HepG2 (cell line): ENCODE measurements at regions not wholly inside any gene's neighbourhood (a gene's known extent, or its start where the extent isn't known, plus 50 kb on each side); places are given as distances from the start of the nearest gene placed in this dataset.

Source experiments
- ATAC-seq: fragments of 200-7000 bp; cut with Tn5 transposase; 3 replicates; pipeline ENCODE4 v1.9.1; 2020; ENCODE audit warnings: mild to moderate bottlenecking, moderate library complexity
- BruUV-seq: library from RNA; stranded (reverse); fragments of 400-500 nt; replicated peaks from 2 replicates; lab custom pipeline; 2021; lab: Mats Ljungman, UMichigan
- CTCF ChIA-PET: fragments of 300-600 bp; formaldehyde crosslinking; extraction: SDS; loops from one replicate; lab custom pipeline; 2021; ENCODE audit warnings: low total read pairs, inconsistent platforms, low intra/inter-chr PET ratio; lab: Yijun Ruan, JAX
- POLR2A ChIA-PET: fragments of 350-600 bp; sonication (Branson Sonifier 250); formaldehyde crosslinking; loops from one replicate; lab custom pipeline; 2020; ENCODE audit warnings: antibody characterized with exemption, inconsistent platforms; lab: Yijun Ruan, JAX
- DNase-seq: peaks from one replicate; pipeline ENCODE4 v3.0.0-alpha.2; 2015; ENCODE audit warnings: low spot score
- FAIRE-seq: peaks from 3 replicates; lab custom pipeline; 2011; peaks lifted over from hg19 to GRCh38; lab: Jason Lieb, UNC
- H2AFZ ChIP-seq: one replicate; pipeline ENCODE4 v1.6.1; 2011; ENCODE audit warnings: low read length, inconsistent platforms
- H3K27ac ChIP-seq: fragments of 300-600 bp; 3 replicates; pipeline ENCODE4 v1.8.0; 2011; ENCODE audit warnings: mixed run types, mild to moderate bottlenecking, mixed read lengths, low read length, inconsistent platforms; ENCODE audit not compliant: insufficient read depth; ENCODE audit errors: extremely low read length
- H3K27me3 ChIP-seq, 2 experiments: fragments of 200-600 bp in 1 of 2; 2 replicates in 1 of 2; 3 replicates in 1 of 2; pipeline versions ENCODE4 v1.6.0 to v1.8.0; 2011; ENCODE audit warnings: low read length in 2 of 2, mild to moderate bottlenecking in 2 of 2, moderate library complexity in 2 of 2, inconsistent platforms in 1 of 2; ENCODE audit not compliant: insufficient read depth in 2 of 2, control insufficient read depth in 1 of 2
- H3K36me3 ChIP-seq, 2 experiments: fragments of 200-600 bp in 1 of 2; replicated peaks in 1 of 2; 2 replicates in 1 of 2; 3 replicates in 1 of 2; pipeline versions ENCODE4 v1.5.1 to v1.8.0; 2011; ENCODE audit warnings: low read length in 2 of 2, inconsistent platforms in 1 of 2; ENCODE audit not compliant: insufficient read depth in 2 of 2, control insufficient read depth in 1 of 2
- H3K4me1 ChIP-seq: 2 replicates; pipeline ENCODE4 v1.5.1; 2012; ENCODE audit warnings: low read length, inconsistent platforms; ENCODE audit not compliant: insufficient read depth
- H3K4me2 ChIP-seq: 2 replicates; pipeline ENCODE4 v1.6.0; 2011; ENCODE audit warnings: low read depth, low read length, inconsistent platforms
- H3K4me3 ChIP-seq, 3 experiments: fragments of 200-600 bp in 1 of 3; sonication (generic), shearing (Covaris generic) in 1 of 3; replicated peaks in 1 of 3; 2 replicates each; pipeline ENCODE4 v1.5.1; 2011 to 2016; ENCODE audit warnings: low read length in 3 of 3, inconsistent platforms in 2 of 3, low read depth in 2 of 3, mild to moderate bottlenecking in 2 of 3, control low read depth in 1 of 3, mixed read lengths in 1 of 3; ENCODE audit not compliant: insufficient read depth in 1 of 3
- H3K79me2 ChIP-seq: one replicate; pipeline ENCODE4 v1.6.1; 2011; ENCODE audit warnings: low read length, inconsistent platforms; ENCODE audit not compliant: insufficient read depth
- H3K9ac ChIP-seq: 2 replicates; pipeline ENCODE4 v1.6.0; 2011; ENCODE audit warnings: mild to moderate bottlenecking, low read depth, low read length, inconsistent platforms; ENCODE audit not compliant: insufficient read depth
- H3K9me3 ChIP-seq: 2 replicates; pipeline ENCODE4 v1.5.1; 2012; ENCODE audit warnings: mild to moderate bottlenecking, low read length
- H4K20me1 ChIP-seq: 2 replicates; pipeline ENCODE4 v1.6.0; 2011; ENCODE audit warnings: inconsistent platforms, mild to moderate bottlenecking, low read length, moderate library complexity; ENCODE audit not compliant: insufficient read depth
- ASH2L ChIP-seq: fragments of 300-600, 200-600 bp; sonication (generic); IDR thresholded peaks from 2 replicates; pipeline ENCODE4 v1.7.0; 2017; ENCODE audit warnings: low read depth, mild to moderate bottlenecking, moderate library complexity, mixed read lengths, low read length; ENCODE audit not compliant: insufficient read length
- FOXM1 ChIP-seq: sonication (generic); formaldehyde crosslinking; IDR thresholded peaks from 2 replicates; pipeline ENCODE4 v1.5.0; 2020; ENCODE audit warnings: missing genetic modification reagents
- HMGA1 ChIP-seq: sonication (generic); formaldehyde crosslinking; conservative IDR thresholded peaks from 2 replicates; pipeline ENCODE4 v1.4.0; 2020; ENCODE audit warnings: missing genetic modification reagents
- MBNL3 ChIP-seq: fragments of 250-450 bp; sonication (Bioruptor Pico); conservative IDR thresholded peaks from 2 replicates; pipeline ENCODE4 v1.8.0; 2022; ENCODE audit warnings: mild to moderate bottlenecking, inconsistent platforms
- MEIS2 ChIP-seq: sonication (generic); formaldehyde crosslinking; IDR thresholded peaks from 2 replicates; pipeline ENCODE4 v1.9.0; 2021; ENCODE audit warnings: mild to moderate bottlenecking, missing genetic modification reagents
- NBN ChIP-seq: fragments of 450-650 bp; conservative IDR thresholded peaks from 2 replicates; pipeline ENCODE4 v1.6.1; 2017
- NFAT5 ChIP-seq: sonication (generic); formaldehyde crosslinking; IDR thresholded peaks from 2 replicates; pipeline ENCODE4 v1.4.0; 2020; ENCODE audit warnings: missing genetic modification reagents
- NFATC3 ChIP-seq: sonication (generic); formaldehyde crosslinking; IDR thresholded peaks from 2 replicates; pipeline ENCODE4 v1.5.1; 2020; ENCODE audit warnings: mild to moderate bottlenecking, missing genetic modification reagents
- PAWR ChIP-seq: sonication (generic); formaldehyde crosslinking; IDR thresholded peaks from 2 replicates; pipeline ENCODE4 v1.4.0; 2020; ENCODE audit warnings: missing genetic modification reagents, mild to moderate bottlenecking, borderline replicate concordance
- PBX3 ChIP-seq: sonication (generic); formaldehyde crosslinking; IDR thresholded peaks from 2 replicates; pipeline ENCODE4 v1.8.1; 2023; ENCODE audit warnings: missing genetic modification reagents, inconsistent platforms, borderline replicate concordance
- POLR2A ChIP-seq, 2 experiments: IDR thresholded peaks; 2 replicates each; pipeline ENCODE4 v1.6.1; 2011; ENCODE audit warnings: low read depth in 2 of 2, low read length in 2 of 2, mild to moderate bottlenecking in 1 of 2, moderate library complexity in 1 of 2; ENCODE audit not compliant: insufficient read depth in 1 of 2
- SATB2 ChIP-seq: sonication (generic); formaldehyde crosslinking; IDR thresholded peaks from 2 replicates; pipeline ENCODE4 v1.5.0; 2020; ENCODE audit warnings: missing genetic modification reagents
- SIN3B ChIP-seq: fragments of 150-350 bp; IDR thresholded peaks from 2 replicates; pipeline ENCODE4 v1.6.1; 2014; ENCODE audit warnings: low read length
- WIZ ChIP-seq: sonication (generic); formaldehyde crosslinking; IDR thresholded peaks from 2 replicates; pipeline ENCODE4 v1.5.1; 2020; ENCODE audit warnings: mild to moderate bottlenecking, missing genetic modification reagents
- XBP1 ChIP-seq: sonication (generic); formaldehyde crosslinking; IDR thresholded peaks from 2 replicates; pipeline ENCODE4 v1.5.0; 2020; ENCODE audit warnings: missing genetic modification reagents
- ZBTB1 ChIP-seq: sonication (generic); formaldehyde crosslinking; IDR thresholded peaks from 2 replicates; pipeline ENCODE4 v1.4.0; 2020; ENCODE audit warnings: missing genetic modification reagents, borderline replicate concordance
- ZBTB42 ChIP-seq: sonication (generic); formaldehyde crosslinking; IDR thresholded peaks from 2 replicates; pipeline ENCODE4 v1.5.0; 2020; ENCODE audit warnings: mild to moderate bottlenecking, missing genetic modification reagents
- ZKSCAN5 ChIP-seq: sonication (generic); formaldehyde crosslinking; IDR thresholded peaks from 2 replicates; pipeline ENCODE4 v1.5.1; 2020; ENCODE audit warnings: mild to moderate bottlenecking, missing genetic modification reagents
- ZNF282 ChIP-seq: fragments of 450-650 bp; IDR thresholded peaks from 2 replicates; pipeline ENCODE4 v1.6.1; 2018; ENCODE audit not compliant: partially characterized antibody
- ZNF773 ChIP-seq: sonication (generic); formaldehyde crosslinking; IDR thresholded peaks from 2 replicates; pipeline ENCODE4 v1.4.0; 2020; ENCODE audit warnings: missing genetic modification reagents, borderline replicate concordance
- WGBS: methylation state at CpG from one replicate; pipeline ENCODE4 v1.1.6; 2017; ENCODE audit warnings: low lambda C conversion rate; 5-methylcytosine and 5-hydroxymethylcytosine counted together
- in situ Hi-C: cut with HindIII; loops from 2 replicates; pipeline ENCODE4 v1.10.0; 2017; ENCODE audit warnings: low pct_unique_long_range_greater_than_20kb; ENCODE audit not compliant: extremely low pct_ligation_motif_present
- intact Hi-C: fragments of 100-400 bp; cut with micrococcal nuclease; formaldehyde crosslinking; loops from one replicate; pipeline ENCODE4 v1.10.0; 2022; ENCODE audit not compliant: unreplicated experiment

DNA sequence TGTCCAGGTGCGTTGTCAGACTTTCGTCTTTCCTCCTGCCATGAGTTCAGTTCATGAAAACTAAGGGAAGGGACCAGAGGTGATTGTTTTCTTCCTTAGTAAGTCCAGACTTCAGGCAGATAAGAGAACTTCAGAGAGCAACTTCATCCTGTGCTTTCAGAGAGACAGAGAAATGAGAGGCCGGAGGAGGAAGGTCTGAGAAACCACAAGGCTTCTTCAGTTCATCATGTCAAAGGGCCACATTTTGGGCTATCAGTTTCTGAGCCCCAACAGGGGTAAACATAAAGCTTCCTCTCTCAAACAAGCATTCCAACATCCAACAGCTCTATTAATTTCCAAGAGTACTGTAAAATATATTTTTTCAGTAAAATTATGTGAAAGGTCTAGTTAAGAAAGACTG is 668.4 kb upstream of the NRP1 start:
- DNase-seq (no peak), FAIRE-seq (no peak), ATAC-seq (no peak)
- in situ Hi-C loops (no loop called here), intact Hi-C loops (no loop called here)
- no peak overlapping the region for H3K4me3 ChIP-seq
- H3K4me2 ChIP-seq: no peak overlapping the region
- no peak overlapping the region for H3K27ac ChIP-seq
- no peaks in the 10 kb centered on the region for H3K9me3 ChIP-seq
- no peaks in the 10 kb centered on the region for H3K79me2 ChIP-seq
- ChIA-PET CTCF (no interaction called here), POLR2A (no interaction called here)
- no TSS peak for BruUV-seq
- H4K20me1 ChIP-seq: no peaks in the 10 kb centered on the region
- no peaks in the 10 kb centered on the region for H3K36me3 ChIP-seq
- 17% methylated on average over 3 of the region's 3 CpGs for WGBS
- H3K9ac ChIP-seq: no peak overlapping the region
- no peaks in the 10 kb centered on the region for H3K27me3 ChIP-seq
- peaks cover 13% of the 10 kb centered on the region for H3K4me1 ChIP-seq
- H2AFZ ChIP-seq: no peak overlapping the region
- TF ChIP-seq SIN3B (no peak), PBX3 (CRISPR knock-in tag) (no peak), ASH2L (no peak), NFAT5 (CRISPR knock-in tag) (no peak), ZNF282 (no peak), ZNF773 (CRISPR knock-in tag) (no peak), HMGA1 (CRISPR knock-in tag) (no peak), NFATC3 (CRISPR knock-in tag) (no peak), POLR2A (IDR thresholded peaks at IDR 0.05; ENCODE audit: insufficient read depth in 1 of 2, low read depth in 2 of 2, low read length in 2 of 2) (no peak), WIZ (CRISPR knock-in tag) (no peak), PAWR (no peak), NBN (no peak), ZBTB42 (CRISPR knock-in tag) (no peak), ZKSCAN5 (CRISPR knock-in tag) (no peak), SATB2 (CRISPR knock-in tag) (no peak), MEIS2 (no peak), XBP1 (CRISPR knock-in tag) (no peak), ZBTB1 (no peak), FOXM1 (CRISPR knock-in tag) (no peak), MBNL3 (CRISPR knock-in tag) (no peak)
